GM18861 (cell line): ENCODE measurements at regions not wholly inside any gene's neighbourhood (a gene's known extent, or its start where the extent isn't known, plus 50 kb on each side); places are given as distances from the start of the nearest gene placed in this dataset.
A peak's percentile ranks its signal among the peaks of the same experiment; 100 is the strongest.

ENCODE experiments used
- ATAC-seq: cut with Tn5 transposase; IDR thresholded peaks from one replicate; pipeline ENCODE4 v1.9.1; 2021; ENCODE audit not compliant: unreplicated experiment

GRCh38 chr1:224504297-224505041 lies 69.9 kb upstream of the WDR26 start:
- no peak for ATAC-seq

DNA sequence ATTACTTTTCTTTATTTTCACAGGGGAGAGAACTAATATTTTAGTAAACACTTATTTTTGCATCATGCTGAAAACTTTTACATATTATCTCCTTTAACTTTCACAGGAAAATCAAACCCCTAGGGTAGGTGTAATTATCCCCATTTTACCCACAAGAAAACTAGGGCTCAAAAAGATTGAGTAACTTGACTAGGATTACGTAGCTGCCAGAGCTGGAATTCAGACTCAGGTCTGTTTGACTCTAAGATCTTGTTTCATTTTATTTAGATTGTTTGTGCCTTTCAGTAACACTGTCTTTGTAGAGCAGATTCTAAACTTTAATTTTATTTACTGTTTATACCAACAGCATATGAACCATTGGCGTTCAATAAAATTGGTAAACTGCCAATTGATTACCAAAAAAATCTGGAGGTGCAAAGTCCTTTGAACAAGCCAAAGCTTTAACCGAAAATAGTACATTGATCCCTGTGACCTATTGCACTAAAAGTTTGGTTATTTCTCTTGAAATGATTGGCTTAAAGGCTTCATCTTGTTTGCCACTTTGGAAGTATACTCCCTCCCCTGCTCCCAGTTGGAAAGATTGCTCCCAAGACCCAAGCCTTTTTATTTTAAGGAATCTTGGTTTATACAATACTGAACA lies 71.0 kb upstream of the WDR26 start:
- ATAC-seq = no peak

GRCh38 chr1:224506141-224506814 lies 71.7 kb upstream of the WDR26 start:
- ATAC-seq = no peak

DNA sequence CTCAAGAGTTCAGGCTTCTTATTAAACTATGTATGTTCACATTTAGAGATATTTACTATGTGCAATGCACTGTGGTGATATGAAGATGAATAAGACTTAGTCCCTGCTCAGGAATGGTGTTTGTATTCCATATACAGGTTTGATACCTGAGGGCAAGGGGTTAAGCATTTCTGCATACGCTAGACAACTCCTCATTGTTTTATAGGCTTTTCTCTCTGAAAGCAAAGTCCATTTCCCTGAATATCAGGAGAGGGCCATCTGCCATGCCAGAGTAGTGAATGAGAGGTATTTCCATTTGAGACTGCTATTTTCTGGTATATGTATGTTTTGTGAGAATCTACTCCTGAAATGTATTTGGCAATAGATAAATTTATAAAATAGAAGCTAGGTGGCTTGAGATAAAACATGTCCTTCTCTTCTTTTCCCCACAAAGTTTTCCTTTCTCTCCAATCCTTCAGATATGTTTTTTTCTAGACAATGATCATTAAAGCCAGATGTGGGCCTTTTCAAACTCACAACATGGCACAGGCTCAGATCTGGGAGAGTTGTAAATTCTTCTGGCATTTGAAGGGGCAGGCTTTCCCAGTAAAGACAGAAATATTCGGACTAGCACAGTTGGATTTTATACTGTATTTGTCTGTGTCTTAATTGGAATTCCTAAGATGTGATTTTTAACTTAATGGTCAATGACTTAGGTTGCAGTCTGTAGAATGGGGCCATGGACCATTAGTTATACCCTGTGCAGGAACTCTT lies 73.3 kb upstream of the WDR26 start:
- no peak for ATAC-seq

- ATAC-seq = no peak
These were observed 75.3 kb upstream of the WDR26 start for GRCh38 chr1:224509907-224510306.

DNA sequence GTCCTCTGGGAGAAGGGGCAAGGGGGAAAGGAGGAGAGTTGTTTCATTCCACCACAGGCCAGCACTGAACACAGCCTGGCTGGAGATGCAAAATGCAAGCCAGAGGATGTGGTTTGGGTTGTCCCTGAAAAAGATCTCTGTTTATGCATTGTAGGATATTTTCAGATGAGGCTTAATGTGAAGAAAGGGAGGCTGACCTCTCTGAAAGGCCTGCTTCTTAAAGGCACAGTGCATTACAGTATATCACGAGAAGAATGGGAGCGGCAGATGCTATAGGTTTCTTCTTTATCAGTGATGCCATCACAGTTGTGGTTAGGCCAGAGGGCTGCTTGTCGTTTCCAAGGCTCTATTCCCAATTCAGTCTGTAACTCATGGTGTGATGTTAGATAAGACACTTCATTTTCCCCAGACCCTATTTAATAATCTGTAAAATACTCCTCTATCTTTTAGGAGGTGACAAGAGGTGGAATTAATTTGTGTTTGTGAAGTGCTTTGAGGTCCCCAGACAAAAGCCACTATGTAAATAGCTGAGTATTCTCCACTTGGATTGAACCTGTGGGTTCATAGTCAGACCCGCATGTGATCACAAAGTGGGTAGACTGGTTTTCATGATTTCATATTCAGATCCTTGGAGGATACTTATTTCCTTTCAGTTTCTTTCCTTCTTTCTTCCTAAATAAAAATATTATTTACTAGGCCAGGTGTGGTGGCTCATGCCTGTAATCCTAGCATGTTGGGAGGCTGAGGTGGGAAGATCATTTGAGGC lies 76.5 kb upstream of the WDR26 start:
- ATAC-seq = no peak

DNA sequence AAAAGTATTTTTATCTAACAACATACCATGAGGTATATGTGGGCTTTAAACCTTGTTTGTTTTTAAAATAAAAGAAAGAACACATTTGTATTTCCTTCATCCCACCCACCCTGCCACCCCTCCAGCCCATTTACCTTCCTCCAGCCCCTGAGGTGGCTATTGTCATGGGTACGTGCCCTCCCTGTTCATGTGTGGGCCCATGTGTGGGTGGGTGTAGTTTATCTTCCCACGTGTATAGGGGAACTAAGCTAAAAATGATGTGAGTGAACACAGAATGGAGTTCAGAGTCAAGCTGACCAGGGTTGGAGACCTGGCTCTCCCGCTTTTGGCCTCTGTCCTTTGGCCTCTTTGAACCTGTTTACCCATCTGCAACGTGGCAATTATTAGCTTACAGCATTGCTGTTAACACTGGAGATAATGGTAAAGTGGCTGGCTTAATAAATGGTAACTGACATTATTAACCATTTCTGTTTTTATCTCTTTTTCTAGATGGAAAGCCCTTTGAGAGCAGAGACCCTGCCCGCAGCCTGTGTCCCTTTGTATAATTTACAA lies 78.1 kb upstream of the WDR26 start:
- no peak for ATAC-seq

GRCh38 chr1:224513383-224513782 lies 78.8 kb upstream of the WDR26 start:
- ATAC-seq = no peak

DNA sequence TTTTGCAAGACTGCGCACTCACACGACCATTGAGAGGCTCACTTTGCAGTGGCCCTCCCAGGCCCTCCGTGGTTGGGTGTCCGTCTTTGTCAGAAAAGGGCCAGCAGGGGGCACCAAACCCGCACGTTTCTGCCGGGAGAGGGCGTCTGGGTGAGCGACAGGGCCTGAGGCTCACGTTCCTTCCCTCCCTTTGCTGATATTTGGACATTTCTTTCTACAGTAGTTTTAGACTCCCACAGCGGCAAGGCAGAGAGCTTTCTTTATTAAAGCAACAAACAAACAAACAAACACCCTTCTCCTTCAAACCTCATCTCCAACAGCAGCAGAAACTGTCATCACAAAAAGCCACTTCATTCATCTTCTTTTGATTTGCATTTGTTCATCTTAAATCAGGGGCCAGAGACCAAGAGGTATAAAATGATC lies 79.2 kb upstream of the WDR26 start:
- ATAC-seq = peak; percentile 85

DNA sequence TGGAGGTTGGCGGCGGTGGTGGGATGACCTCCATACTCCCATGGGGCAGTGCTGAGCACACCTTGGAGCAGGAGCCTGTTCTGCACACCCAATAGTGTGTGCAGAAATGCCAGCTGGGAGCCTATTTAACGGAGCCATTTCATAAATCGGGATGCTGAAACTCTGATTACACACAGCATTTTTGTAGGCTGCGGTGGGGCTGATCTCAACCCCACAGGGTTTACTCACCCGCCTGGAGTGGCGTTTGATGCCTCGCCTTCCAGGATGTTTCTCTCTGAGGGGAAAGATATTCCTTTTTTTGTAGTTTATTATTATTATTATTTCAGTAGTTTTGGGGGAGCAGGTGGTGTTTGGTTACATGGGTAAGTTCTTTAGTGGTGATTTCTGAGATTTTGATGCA lies 82.6 kb upstream of the WDR26 start:
- ATAC-seq = no peak

- ATAC-seq = no peak
These were observed 83.9 kb upstream of the WDR26 start for GRCh38 chr1:224518528-224518927.

DNA sequence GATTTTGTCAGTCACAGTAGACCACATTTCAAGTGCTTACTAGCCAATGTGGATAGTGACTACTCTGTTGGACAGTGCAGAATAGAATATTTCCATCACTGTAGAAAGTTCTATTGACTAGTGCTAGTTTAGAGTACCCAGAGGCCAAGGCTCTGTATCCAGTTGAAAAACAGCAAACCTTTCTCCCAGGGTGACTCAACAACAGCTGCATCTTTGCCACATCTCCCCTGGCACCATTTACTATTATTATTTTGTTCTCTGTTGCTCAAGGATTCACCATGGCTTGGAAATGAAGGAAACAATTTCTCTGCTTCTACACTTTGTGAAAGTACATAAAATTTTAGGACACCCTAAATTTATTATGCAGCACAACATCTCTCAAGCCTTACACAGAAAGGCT lies 85.3 kb upstream of the WDR26 start:
- ATAC-seq = no peak

DNA sequence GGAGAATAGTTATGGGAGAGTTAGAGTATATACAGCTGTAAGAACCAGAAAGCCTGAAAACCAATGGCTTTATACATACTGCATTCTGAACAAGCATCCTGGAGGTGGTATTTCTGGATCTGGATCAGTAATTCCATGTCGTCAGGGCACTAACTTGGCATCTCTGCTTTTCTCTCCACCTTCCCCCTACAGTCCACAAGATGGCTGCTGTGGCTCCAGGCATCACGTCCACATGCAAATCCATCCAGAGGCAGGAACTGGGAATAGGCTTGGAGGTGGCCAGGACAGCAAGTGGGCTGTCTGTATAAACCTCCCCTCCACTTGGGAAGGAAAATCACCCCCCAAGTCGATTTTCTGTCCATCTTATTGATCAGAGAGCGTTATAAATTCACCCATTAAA lies 86.2 kb upstream of the WDR26 start:
- ATAC-seq = no peak

DNA sequence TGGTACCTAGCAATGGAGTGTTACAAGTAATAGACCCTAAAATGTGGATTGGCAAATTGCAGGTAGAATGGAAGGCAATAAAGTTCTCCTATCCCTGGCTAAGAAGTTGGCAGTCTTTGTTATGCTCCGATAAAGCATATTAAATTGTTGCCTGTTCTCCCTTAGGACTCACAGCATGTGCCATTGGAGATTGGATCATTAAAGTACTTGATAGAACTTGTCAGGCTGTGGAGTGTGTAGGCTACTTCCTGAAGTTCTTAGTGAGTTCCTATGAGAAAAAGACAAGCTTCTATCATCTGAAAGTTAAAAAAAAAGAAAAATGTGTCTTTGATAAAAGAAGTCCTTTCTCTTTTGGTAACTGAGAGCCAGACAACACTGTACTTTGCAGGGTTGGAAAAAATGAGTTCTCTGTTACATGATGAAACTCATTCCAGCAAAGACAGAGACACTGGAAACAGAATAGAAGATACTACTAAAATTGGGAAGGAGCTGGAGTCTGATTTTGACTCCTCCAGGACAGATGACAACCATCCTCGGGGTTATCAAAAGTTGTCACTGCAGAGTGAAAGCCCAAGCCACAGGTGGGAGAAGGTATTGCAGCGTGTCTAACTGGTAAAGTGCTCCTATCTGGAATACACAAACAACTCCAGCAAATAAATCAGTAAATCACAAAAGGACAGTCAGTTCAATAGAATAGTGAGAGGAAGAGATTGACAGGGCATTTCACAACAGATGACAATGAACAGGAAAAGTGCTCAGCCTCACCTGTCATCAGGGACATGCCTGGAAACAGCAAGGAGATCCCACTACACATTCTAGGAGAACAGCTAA lies 87.5 kb upstream of the WDR26 start:
- no peak for ATAC-seq

- no peak for ATAC-seq
These were observed 89.1 kb upstream of the WDR26 start for GRCh38 chr1:224523676-224524075.

- ATAC-seq = no peak
These were observed 90.1 kb upstream of the WDR26 start for GRCh38 chr1:224524679-224525078.

GRCh38 chr1:224525411-224526040 lies 90.6 kb upstream of the CNIH3 start:
- no peak for ATAC-seq

DNA sequence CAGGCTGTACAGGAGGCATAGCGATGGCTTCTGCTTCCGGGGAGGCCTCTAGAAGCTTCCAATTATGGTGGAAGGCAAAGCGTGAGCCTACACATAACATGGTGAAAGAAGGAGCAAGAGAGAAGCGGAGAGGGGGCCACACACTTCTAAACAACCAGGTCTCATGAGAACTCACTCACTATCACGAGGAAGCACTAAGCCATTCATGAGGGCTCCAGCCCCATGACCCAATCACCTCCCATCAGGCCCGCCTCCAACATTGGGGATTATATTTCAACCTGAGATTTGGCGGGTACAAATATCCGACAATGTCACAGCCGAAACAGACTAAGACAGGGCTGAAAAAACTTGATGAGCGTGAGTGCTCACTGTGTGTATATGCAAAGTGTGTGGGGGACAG lies 89.3 kb upstream of the CNIH3 start:
- no peak for ATAC-seq

DNA sequence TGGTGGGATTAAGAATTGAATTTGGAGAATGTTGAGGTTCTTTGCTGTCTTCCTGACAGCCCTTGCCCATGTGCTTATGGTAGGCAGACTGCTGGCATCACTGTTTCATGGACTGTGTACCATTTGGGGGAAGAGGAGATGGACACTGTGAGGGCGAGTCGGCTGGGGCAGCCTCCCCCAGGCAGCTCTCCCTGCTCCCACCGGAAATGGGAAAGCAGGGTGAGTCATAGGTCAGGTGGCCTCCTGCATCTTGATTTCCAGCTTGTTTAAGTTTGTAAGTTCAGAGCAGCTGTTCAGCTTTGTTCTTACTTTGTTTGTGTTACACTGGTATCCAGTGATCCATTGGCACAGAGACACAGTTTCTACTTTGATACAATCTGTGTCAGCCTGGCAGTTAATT lies 87.2 kb upstream of the CNIH3 start:
- ATAC-seq = no peak
